Fibroblast of peridontal ligament (primary cell): ENCODE measurements at regions not wholly inside any gene's neighbourhood (a gene's known extent, or its start where the extent isn't known, plus 50 kb on each side); places are given as distances from the start of the nearest gene placed in this dataset.
"Not testable (repeated sequence)": the region's sequence is repeated elsewhere in the genome, so short reads cannot be mapped to it uniquely, and the experiment has no call there.

Source experiments
- DNase-seq: peaks from one replicate; pipeline ENCODE4 v3.0.0-alpha.2; 2010; ENCODE audit errors: extremely low read depth

DNA sequence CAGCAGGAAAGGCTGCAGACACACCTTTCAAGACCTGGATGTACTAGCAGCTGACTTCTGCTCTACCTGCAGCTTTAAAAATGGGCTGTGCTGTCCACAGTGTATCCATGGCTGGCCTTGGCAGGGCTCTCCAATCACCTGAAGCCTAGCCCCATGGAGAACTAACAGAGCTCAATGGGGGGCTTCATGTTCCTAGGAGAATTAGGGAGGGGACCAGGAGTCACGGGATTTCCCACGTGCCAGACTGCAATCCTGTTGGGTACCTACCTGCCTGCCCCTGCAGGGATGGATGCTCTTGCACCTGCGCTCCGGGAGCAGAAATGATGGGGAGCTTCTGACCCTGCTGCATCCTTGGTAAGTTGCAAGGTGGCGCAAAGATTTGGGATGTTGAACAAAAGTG is 462.1 kb downstream of the ICE1 start:
- DNase-seq = no peak

DNA sequence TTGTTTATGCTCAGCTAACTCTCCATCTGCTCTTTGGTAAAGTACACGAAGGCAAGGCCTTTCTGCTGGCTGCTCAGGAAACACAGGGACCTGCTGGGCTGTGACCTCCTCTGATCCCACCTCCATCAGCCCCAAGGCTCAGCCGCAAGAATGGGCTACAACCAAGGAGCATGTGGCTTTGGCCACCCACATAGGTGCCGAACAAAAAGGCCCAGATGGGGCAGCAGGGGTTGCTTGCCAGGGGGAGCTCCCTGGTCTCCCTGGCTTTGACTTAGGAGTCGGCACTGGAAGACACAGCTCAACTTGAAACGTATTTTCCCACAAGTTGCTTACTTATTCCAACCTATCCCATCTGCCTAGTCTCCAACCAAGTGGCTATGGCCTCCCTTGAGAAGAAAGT is 461.1 kb downstream of the ICE1 start:
- no peak for DNase-seq

DNA sequence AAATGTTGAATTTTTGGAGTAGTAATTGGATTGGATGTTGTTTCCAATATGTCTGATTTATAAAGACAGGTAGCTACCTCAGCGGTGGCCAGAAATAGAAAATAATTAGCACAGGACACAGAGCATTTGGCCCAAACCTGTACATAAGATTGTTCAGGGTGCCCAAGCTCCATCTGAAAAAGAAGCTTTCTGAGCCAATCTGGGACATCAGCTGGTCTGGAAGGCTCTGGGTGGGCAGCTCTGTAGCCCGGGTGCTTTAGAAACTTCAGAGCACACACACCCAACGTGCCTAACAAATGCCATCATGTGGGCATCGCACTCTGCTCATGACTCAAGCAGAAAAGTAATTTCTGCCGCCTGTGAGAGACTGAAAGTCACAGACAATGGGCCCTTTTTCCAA is 460.7 kb downstream of the ICE1 start:
- DNase-seq = no peak

GRCh38 chr5:5882706-5883105 is 460.2 kb downstream of the ICE1 start:
- no peak for DNase-seq

- no peak for DNase-seq
These were observed 458.8 kb downstream of the ICE1 start for GRCh38 chr5:5881294-5881693.

DNA sequence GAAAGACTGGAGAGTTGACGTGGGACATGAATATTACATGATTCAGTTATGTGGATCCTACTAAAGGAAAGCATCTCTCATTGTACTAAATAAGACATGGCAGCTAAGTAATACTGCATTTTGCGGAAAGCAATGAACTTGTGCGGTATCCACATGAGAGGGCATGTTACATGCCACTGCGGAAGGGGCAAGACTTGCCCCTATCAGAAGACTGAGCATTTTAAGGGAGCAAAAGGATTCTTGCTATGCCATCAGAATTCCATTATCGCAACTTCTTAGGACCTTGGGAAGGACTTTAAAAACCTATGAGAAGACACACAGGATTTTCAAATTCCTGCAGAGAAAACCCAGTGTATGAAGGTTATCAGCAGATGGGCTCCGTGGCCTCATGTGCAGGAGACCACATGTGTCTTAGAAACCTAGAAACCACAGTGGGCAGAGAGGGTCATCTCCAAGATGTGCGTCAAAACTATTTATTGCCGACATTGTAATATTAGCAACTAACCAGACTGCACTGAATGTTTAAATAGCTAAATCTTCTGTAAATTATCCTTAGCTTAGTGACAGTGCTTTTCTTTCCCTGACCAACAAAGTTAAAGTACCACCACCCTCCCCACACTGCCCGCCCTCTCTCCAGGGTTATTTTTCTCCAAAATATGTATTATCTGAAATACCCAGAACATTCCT is 457.7 kb downstream of the ICE1 start:
- DNase-seq = no peak

- DNase-seq = no peak
These were observed 434.9 kb downstream of the ICE1 start for GRCh38 chr5:5857396-5857795.

GRCh38 chr5:5854087-5854486 is 431.6 kb downstream of the ICE1 start:
- DNase-seq = no peak

- no peak for DNase-seq
These were observed 416.0 kb downstream of the ICE1 start for GRCh38 chr5:5838493-5838892.

- DNase-seq = not testable (repeated sequence)
These were observed 409.1 kb downstream of the ICE1 start for GRCh38 chr5:5831622-5832021.

DNA sequence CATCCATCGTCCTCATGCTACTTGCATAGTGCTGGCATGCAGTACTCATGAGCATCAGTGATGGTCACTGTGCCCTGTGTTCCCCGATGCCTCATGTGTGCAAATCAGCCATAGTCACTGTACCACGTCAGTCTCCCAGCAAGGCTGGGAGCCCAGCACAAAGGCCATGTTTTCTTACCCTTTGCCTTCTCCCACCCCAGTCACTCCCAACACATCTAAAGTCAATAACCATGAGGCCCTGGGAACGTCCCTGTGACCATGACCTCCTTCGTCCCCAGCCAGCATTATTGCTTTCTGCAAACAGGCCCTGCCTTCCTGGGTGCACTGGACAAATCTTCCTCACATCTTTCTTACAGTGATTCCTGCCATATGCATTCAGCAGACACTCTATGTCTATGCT is 406.1 kb downstream of the ICE1 start:
- DNase-seq = no peak

DNA sequence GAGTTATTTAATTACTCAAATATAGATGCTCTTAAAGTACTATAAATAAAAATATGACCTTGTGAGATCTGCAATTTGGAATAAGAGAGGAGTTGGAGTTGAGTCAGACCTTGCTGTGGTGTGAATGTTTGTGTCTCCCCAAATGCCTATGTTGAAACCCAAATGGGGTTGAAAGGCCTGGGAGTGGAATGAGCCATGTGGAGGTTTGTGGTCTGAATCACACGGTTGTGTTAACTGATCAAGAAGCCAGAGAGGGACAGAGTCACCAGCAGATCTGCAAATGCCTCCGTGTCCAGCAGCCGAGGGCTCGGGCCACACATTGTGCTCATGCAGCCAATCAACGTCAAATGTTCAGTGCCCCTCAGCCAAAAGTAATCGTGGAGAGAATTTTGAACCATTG is 404.4 kb downstream of the ICE1 start:
- DNase-seq = peak; percentile 0

DNA sequence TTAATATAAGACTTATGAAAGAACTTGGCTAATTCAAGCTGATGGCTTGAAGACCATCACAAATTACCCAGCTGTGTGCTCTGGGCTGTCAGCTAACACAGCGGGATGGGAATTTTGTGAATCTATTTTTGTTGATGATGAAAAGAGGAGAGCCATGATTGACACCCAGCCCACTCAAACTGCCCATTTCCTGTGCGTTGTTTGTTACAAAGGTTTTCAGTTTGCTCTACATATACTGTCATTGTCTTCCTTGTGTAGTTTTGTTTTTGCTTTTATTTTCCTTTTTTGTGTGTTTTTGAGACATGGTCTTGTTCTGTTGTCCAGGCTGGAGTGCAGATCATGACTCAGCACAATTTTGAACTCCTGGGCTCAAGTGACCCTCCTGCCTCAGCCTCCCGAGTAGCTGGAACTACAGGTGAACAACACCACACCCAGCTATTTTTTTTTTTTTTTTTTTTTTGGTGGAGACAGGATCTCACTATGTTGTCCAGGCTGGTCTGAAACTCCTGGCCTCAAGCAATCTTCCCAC is 400.3 kb downstream of the ICE1 start:
- DNase-seq = no peak

DNA sequence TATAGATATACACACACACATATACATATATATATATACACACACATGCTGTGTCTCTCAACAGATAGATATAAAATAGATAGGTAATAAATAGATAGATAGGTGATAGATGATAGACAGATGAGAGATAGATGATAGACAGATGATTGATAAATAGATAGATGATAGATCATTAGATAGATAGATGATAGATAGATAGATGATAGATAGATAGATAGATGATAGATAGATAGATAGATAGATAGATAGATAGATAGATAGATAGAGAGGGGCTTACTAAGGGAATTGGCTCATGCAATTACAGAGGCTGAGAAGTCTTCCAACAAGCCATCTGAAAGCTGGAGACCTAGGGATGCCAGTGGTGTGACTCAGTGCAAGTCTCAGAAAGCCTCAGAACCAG is 394.5 kb downstream of the ICE1 start:
- DNase-seq = no peak

DNA sequence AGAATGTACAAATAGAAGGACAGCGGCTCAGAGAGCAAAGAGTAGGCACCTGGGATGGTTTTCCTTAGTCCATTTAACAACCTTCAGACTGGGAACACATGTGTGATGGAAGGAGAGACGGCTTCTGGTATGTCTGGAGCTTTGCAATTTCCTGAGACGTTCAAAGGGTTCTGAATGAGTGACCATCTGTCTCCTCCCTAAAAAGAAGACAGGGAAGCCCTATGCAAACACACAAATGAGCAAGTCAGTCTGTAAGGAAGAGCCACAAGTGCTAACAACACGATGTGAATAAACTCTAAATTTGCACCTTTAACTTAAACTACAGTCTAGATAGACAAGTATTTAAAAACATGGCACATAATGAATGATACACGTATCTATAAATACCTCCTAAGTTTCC is 391.0 kb downstream of the ICE1 start:
- no peak for DNase-seq

GRCh38 chr5:5810461-5810860 is 388.0 kb downstream of the ICE1 start:
- no peak for DNase-seq

- DNase-seq = no peak
These were observed 383.4 kb downstream of the ICE1 start for GRCh38 chr5:5805916-5806315.

DNA sequence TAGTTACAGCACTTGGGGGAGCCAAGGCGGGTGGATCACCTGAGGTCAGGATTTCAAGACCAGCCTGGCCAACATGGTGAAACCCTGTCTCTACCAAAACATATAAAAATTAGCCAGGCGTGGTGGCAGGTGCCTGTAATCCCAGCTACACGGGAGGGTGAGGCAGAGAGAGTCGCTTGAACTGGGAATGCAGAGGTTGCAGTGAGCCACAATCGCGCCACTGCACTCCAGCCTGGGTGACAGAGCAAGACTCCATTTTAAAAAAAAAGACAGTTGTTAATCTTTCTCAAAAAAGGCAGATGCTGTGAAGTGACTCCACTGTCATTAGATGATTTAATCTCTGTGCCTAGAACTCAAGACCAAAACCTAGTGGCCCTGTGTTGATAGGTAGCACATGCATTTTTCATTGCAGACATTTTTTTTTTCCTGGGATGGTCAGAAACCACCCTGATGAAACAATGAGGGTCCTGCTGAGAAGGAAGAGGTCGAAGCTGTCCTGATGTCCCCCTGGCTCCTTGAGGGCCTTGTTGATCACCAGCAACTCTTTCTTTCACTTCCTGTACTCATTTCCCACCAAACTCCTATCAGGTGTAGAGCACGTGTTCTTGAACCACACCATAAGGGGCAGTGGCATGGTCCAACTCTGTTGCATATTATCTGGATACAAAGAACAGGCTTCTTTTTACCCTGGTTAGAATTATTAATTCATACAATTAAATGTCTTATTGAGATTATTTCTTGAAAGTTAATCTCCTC is 382.2 kb downstream of the ICE1 start:
- no peak for DNase-seq

DNA sequence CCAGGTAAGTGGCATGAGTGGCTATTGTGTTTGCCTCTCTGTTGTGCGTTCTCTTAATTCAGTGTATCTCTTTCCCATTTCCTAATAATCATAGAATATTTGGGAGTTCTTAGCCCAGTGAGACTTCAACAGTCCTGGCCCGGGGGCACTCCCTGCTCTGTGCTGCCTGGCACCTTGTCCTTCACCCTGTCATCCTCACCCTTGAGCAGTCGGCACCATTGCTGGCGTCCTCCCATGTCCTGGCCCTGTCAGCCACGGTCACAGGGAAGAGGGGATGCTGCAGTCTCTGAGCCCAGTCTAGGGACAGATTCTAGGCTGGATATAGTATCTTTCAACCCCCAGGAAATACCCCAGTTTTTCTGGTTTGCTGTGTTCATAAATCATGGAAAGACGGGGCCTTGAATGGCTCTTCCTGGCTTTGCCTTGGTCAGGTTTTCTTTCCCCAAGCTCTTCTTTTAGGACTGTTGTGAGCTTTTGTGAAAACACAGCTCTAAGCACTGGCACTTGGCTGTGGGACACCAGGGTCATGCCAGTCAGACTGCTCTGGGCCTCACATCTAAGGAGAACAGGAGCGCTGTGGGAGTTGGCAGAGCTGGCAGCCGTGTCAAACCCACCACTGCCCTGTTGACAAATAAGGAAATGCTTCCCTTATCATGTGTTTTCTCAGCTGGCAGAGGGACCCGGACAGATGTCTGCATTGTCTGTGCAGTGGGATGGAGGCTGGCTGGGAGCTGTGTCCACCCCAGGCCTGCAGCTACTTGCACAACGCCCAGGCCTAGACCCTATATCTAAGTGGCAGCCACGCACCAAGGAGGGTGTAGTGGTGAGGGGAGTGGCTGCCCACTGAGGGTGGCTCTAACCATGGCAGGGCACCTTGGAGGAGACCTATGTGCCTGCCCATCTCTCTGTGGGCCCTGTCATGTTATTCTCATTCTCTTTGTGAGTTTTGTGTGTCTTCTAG is 378.6 kb downstream of the ICE1 start:
- no peak for DNase-seq

- no peak for DNase-seq
These were observed 377.3 kb downstream of the ICE1 start for GRCh38 chr5:5799826-5800225.

DNA sequence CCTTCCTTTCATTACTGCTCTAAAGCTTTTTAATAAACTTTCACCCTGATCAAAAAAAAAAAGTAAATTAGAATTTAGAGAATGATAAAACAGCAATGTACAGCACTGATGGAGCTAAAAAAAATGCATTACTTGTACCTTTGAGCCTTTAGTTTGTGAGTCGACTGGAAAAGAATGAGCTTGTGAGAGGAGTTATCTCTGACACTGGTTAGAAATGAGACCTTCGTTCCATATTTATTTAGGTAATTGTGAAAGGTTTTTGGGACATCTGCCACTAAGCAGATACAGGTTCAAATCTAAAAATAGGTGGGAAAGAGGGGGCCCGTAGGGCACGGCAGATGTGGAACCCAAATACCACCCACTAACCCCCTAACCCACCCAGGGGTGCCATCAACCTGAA is 376.8 kb downstream of the ICE1 start:
- no peak for DNase-seq

DNA sequence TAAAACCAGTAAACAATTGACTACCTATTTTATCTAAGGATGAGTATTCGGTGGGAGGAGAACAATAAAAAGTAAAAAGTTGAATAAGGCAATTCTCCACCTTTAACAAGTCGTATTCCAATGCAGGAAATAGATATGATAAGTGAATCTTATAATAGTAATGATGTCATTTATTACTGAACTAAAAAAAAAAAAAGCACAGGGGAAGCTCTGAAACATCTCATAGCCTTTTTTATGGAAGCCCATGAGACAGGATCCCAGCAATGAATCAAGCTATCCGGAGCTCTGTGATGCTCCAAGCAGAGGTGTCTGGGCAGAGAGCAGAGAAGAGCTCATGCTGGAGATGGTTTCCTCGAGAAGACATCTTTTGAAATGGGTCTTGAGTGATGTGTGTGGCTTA is 376.0 kb downstream of the ICE1 start:
- DNase-seq = no peak
